HEK293 (cell line): ENCODE measurements at regions not wholly inside any gene's neighbourhood (a gene's known extent, or its start where the extent isn't known, plus 50 kb on each side); places are given as distances from the start of the nearest gene placed in this dataset.
"Not testable (repeated sequence)": the region's sequence is repeated elsewhere in the genome, so short reads cannot be mapped to it uniquely, and the experiment has no call there.

Source experiments
- CTCF ChIA-PET: fragments of 350-600 bp; formaldehyde crosslinking; extraction: SDS; loops from one replicate; lab custom pipeline; 2021; ENCODE audit warnings: antibody characterized with exemption; lab: Yijun Ruan, JAX
- POLR2A ChIA-PET: fragments of 300-600 bp; formaldehyde crosslinking; extraction: SDS; loops from one replicate; lab custom pipeline; 2020; ENCODE audit warnings: antibody characterized with exemption, inconsistent platforms; lab: Yijun Ruan, JAX
- H3K27ac ChIP-seq: fragments of 200-500 bp; sonication (Bioruptor generic); 2 replicates; pipeline ENCODE4 v1.5.1; 2014; ENCODE audit warnings: low read depth, low read length, control low read depth, inconsistent platforms; ENCODE audit errors: extremely low read depth
- H3K36me3 ChIP-seq, 2 experiments: fragments of 200-500 bp in 1 of 2; sonication (Bioruptor generic) in 1 of 2; 1 replicate in 1 of 2; 2 replicates in 1 of 2; pipeline ENCODE4 v1.5.1; 2014 to 2017; ENCODE audit warnings: inconsistent platforms in 2 of 2, low read length in 2 of 2; ENCODE audit not compliant: control insufficient read depth in 2 of 2, insufficient read depth in 1 of 2
- H3K4me1 ChIP-seq: fragments of 200-500 bp; sonication (Bioruptor generic); 2 replicates; pipeline ENCODE4 v1.5.1; 2014; ENCODE audit warnings: mild to moderate bottlenecking, low read length, inconsistent platforms; ENCODE audit not compliant: control insufficient read depth, insufficient read depth
- H3K4me3 ChIP-seq: 2 replicates; pipeline ENCODE4 v1.5.1; 2011; ENCODE audit warnings: low read depth, mild to moderate bottlenecking, control low read depth, low read length, moderate library complexity
- H3K9me3 ChIP-seq: fragments of 200-500 bp; sonication (Bioruptor generic); 2 replicates; pipeline ENCODE4 v1.5.1; 2014; ENCODE audit warnings: low read depth, low read length, inconsistent platforms; ENCODE audit not compliant: control insufficient read depth, insufficient read depth

GRCh38 chr4:49154308-49155103, 168.4 kb downstream of the CWH43 start:
- H3K4me3 ChIP-seq, H3K9me3 ChIP-seq, CTCF ChIA-PET, H3K36me3 ChIP-seq, H3K27ac ChIP-seq, POLR2A ChIA-PET, H3K4me1 ChIP-seq: not testable (repeated sequence)

GRCh38 chr4:49155270-49155669, 169.2 kb downstream of the CWH43 start:
- H3K27ac ChIP-seq, H3K4me3 ChIP-seq, H3K4me1 ChIP-seq, POLR2A ChIA-PET, H3K9me3 ChIP-seq, CTCF ChIA-PET, H3K36me3 ChIP-seq: not testable (repeated sequence)

- POLR2A ChIA-PET, H3K4me3 ChIP-seq, H3K36me3 ChIP-seq, H3K9me3 ChIP-seq, CTCF ChIA-PET, H3K27ac ChIP-seq, H3K4me1 ChIP-seq: not testable (repeated sequence)
Measured at GRCh38 chr4:49156309-49156708, 170.2 kb downstream of the CWH43 start.

GRCh38 chr4:49157630-49158029, 171.6 kb downstream of the CWH43 start:
- CTCF ChIA-PET, H3K4me1 ChIP-seq: not testable (repeated sequence)

GRCh38 chr4:49161111-49161541, 175.1 kb downstream of the CWH43 start:
- POLR2A ChIA-PET, H3K27ac ChIP-seq, H3K9me3 ChIP-seq, H3K4me3 ChIP-seq, H3K4me1 ChIP-seq, H3K36me3 ChIP-seq, CTCF ChIA-PET: not testable (repeated sequence)

More at GRCh38 chr4:49157630-49158029, 171.6 kb downstream of the CWH43 start:
- POLR2A ChIA-PET, H3K9me3 ChIP-seq, H3K36me3 ChIP-seq, H3K27ac ChIP-seq, H3K4me3 ChIP-seq: not testable (repeated sequence)

GRCh38 chr4:49164916-49165315, 178.8 kb downstream of the CWH43 start:
- H3K9me3 ChIP-seq, H3K4me1 ChIP-seq, H3K4me3 ChIP-seq, POLR2A ChIA-PET, CTCF ChIA-PET, H3K27ac ChIP-seq, H3K36me3 ChIP-seq: not testable (repeated sequence)

- H3K36me3 ChIP-seq, H3K4me3 ChIP-seq, H3K4me1 ChIP-seq, POLR2A ChIA-PET, CTCF ChIA-PET, H3K27ac ChIP-seq, H3K9me3 ChIP-seq: not testable (repeated sequence)
Measured at GRCh38 chr4:49177847-49178246, 191.8 kb downstream of the CWH43 start.

- H3K4me1 ChIP-seq, H3K36me3 ChIP-seq, H3K4me3 ChIP-seq, POLR2A ChIA-PET, H3K9me3 ChIP-seq, H3K27ac ChIP-seq, CTCF ChIA-PET: not testable (repeated sequence)
Measured at GRCh38 chr4:49181088-49181487, 195.0 kb downstream of the CWH43 start.

- H3K9me3 ChIP-seq, H3K27ac ChIP-seq, H3K4me3 ChIP-seq, CTCF ChIA-PET, H3K36me3 ChIP-seq, POLR2A ChIA-PET, H3K4me1 ChIP-seq: not testable (repeated sequence)
Measured at GRCh38 chr4:49211396-49212194, 225.5 kb downstream of the CWH43 start.

- H3K36me3 ChIP-seq, H3K4me1 ChIP-seq, CTCF ChIA-PET, H3K4me3 ChIP-seq, POLR2A ChIA-PET, H3K9me3 ChIP-seq, H3K27ac ChIP-seq: not testable (repeated sequence)
Measured at GRCh38 chr4:49213250-49213649, 227.2 kb downstream of the CWH43 start.

GRCh38 chr4:49213750-49214149, 227.7 kb downstream of the CWH43 start:
- POLR2A ChIA-PET, CTCF ChIA-PET, H3K9me3 ChIP-seq, H3K27ac ChIP-seq, H3K4me3 ChIP-seq, H3K36me3 ChIP-seq, H3K4me1 ChIP-seq: not testable (repeated sequence)
